GM19035 (cell line): ENCODE measurements at regions not wholly inside any gene's neighbourhood (a gene's known extent, or its start where the extent isn't known, plus 50 kb on each side); places are given as distances from the start of the nearest gene placed in this dataset.
"Not testable (repeated sequence)": the region's sequence is repeated elsewhere in the genome, so short reads cannot be mapped to it uniquely, and the experiment has no call there.

Experiments used
- ATAC-seq: cut with Tn5 transposase; IDR thresholded peaks from one replicate; pipeline ENCODE4 v1.9.1; 2021; ENCODE audit not compliant: unreplicated experiment

- ATAC-seq, result no peak
Measured at GRCh38 chr12:105622846-105623736, 292.6 kb downstream of the C12orf75 start.

GRCh38 chr12:105626653-105627052 is 296.2 kb downstream of the C12orf75 start:
- no peak for ATAC-seq

- no peak for ATAC-seq
Measured at GRCh38 chr12:105637470-105637869, 307.0 kb downstream of the C12orf75 start.

GRCh38 chr12:105640761-105641160 is 310.3 kb downstream of the C12orf75 start:
- ATAC-seq, result no peak

GRCh38 chr12:105641749-105642148 is 311.3 kb downstream of the C12orf75 start:
- ATAC-seq, result no peak

- ATAC-seq, result no peak
Measured at GRCh38 chr12:105644770-105645169, 314.3 kb downstream of the C12orf75 start.

- ATAC-seq, result no peak
Measured at GRCh38 chr12:105654606-105655005, 324.1 kb downstream of the C12orf75 start.

- no peak for ATAC-seq
Measured at GRCh38 chr12:105658389-105658788, 327.9 kb downstream of the C12orf75 start.

GRCh38 chr12:105659355-105660075 is 329.0 kb downstream of the C12orf75 start:
- no peak for ATAC-seq

GRCh38 chr12:105664765-105665164 is 334.3 kb downstream of the C12orf75 start:
- not testable (repeated sequence) for ATAC-seq

- no peak for ATAC-seq
Measured at GRCh38 chr12:105665366-105665765, 334.9 kb downstream of the C12orf75 start.

GRCh38 chr12:105667973-105668743 is 337.7 kb downstream of the C12orf75 start:
- no peak for ATAC-seq

- no peak for ATAC-seq
Measured at GRCh38 chr12:105670672-105671071, 340.2 kb downstream of the C12orf75 start.

- ATAC-seq, result no peak
Measured at GRCh38 chr12:105671720-105672119, 341.2 kb downstream of the C12orf75 start.

- ATAC-seq, result no peak
Measured at GRCh38 chr12:105672121-105672975, 341.9 kb downstream of the C12orf75 start.

- ATAC-seq, result no peak
Measured at GRCh38 chr12:105674871-105675699, 344.6 kb downstream of the C12orf75 start.

- ATAC-seq, result no peak
Measured at GRCh38 chr12:105676694-105677093, 346.2 kb downstream of the C12orf75 start.

GRCh38 chr12:105677672-105678071 is 347.2 kb downstream of the C12orf75 start:
- no peak for ATAC-seq

- ATAC-seq, result no peak
Measured at GRCh38 chr12:105679982-105680381, 349.5 kb downstream of the C12orf75 start.

GRCh38 chr12:105681341-105681740 is 350.9 kb downstream of the C12orf75 start:
- ATAC-seq, result no peak
